GM21390 (cell line): ENCODE measurements at regions not wholly inside any gene's neighbourhood (a gene's known extent, or its start where the extent isn't known, plus 50 kb on each side); places are given as distances from the start of the nearest gene placed in this dataset.

Experiments
- ATAC-seq: cut with Tn5 transposase; IDR thresholded peaks from one replicate; pipeline ENCODE4 v1.9.1; 2021; ENCODE audit not compliant: unreplicated experiment

DNA sequence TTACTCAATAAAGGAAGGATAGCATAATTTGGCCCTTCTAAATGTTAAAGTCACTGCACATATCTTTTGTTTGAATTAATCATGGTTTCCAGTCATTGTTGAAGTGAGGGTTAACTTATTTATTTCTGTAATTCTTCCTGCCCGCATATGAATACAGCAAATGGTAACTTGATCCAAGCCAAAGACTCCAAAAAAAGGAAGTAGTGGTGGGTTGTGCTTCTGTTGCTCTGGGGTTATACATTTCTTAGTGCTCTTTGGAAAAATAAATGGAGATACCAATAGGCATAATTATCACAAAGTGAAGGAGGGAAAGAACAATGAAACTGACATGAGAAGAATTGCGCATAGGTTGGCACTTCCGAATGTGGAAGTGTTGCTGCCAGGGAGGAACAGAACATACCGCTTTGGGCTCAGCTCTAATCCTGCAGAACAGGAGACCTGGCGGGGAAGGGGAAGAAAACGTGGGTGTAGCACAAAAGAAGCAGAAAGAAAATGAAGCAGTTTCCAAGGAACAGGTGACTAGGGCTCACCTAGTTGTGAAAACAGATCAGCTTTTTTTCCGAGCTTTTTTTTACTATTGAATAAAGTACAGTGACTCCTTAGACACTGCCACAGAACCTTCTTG, 69.7 kb upstream of the TAF11L2 start:
- ATAC-seq, result no peak

GRCh38 chr5:17429353-17429752, 68.7 kb upstream of the TAF11L2 start:
- ATAC-seq, result no peak

GRCh38 chr5:17430241-17430640, 67.8 kb upstream of the TAF11L2 start:
- no peak for ATAC-seq

- no peak for ATAC-seq
Observed at GRCh38 chr5:17431272-17432050, 66.6 kb upstream of the TAF11L2 start.

GRCh38 chr5:17432569-17432968, 65.5 kb upstream of the TAF11L2 start:
- no peak for ATAC-seq

DNA sequence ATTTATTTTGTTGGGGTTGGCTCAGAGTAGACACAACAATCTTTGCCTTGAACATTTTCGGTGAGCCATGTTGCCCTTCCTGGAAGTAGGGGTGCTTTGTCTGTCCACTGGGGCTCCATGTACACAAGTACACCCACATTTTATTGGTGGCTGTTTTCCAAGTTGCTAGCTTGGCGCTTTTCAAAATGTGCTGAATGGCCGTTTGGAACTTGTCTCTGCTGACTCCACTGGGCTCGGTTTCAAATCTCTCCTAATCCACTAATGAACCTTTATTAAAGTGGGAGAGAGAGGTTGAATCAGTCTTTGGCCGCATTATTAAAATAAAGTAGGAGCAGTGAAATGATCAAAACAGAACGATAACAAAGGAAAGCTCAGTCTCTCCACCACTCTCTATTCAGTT, 64.6 kb upstream of the TAF11L2 start:
- no peak for ATAC-seq

GRCh38 chr5:17434982-17435381, 63.0 kb upstream of the TAF11L2 start:
- peak; percentile 72 for ATAC-seq

GRCh38 chr5:17436350-17436749, 61.7 kb upstream of the TAF11L2 start:
- ATAC-seq, result peak; percentile 35

- peak; percentile 77 for ATAC-seq
Observed at GRCh38 chr5:17436761-17437221, 61.2 kb upstream of the TAF11L2 start.

- ATAC-seq, result no peak
Observed at GRCh38 chr5:17438027-17438426, 60.0 kb upstream of the TAF11L2 start.

- ATAC-seq, result no peak
Observed at GRCh38 chr5:17439956-17440355, 58.1 kb upstream of the TAF11L2 start.

DNA sequence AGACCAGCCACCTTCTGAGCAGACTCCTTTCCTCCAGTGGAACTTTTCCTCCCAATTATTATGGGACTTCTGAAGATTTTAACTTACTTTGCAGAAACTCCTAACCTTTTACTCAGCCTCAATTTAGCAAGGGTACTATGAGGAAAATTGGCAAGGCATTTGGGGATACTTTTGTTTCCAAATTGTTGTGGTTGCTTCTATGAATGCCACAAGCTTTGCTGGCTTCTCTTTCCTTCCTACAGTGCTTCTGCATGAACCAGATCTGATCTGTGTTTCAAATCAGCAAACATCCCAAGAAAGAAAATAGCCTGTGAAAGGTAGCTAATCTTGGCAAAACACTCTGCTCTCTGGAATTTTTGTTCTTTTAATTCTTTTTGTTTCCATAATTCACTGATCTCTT, 57.3 kb upstream of the TAF11L2 start:
- ATAC-seq, result no peak

GRCh38 chr5:17441351-17441750, 56.7 kb upstream of the TAF11L2 start:
- no peak for ATAC-seq

DNA sequence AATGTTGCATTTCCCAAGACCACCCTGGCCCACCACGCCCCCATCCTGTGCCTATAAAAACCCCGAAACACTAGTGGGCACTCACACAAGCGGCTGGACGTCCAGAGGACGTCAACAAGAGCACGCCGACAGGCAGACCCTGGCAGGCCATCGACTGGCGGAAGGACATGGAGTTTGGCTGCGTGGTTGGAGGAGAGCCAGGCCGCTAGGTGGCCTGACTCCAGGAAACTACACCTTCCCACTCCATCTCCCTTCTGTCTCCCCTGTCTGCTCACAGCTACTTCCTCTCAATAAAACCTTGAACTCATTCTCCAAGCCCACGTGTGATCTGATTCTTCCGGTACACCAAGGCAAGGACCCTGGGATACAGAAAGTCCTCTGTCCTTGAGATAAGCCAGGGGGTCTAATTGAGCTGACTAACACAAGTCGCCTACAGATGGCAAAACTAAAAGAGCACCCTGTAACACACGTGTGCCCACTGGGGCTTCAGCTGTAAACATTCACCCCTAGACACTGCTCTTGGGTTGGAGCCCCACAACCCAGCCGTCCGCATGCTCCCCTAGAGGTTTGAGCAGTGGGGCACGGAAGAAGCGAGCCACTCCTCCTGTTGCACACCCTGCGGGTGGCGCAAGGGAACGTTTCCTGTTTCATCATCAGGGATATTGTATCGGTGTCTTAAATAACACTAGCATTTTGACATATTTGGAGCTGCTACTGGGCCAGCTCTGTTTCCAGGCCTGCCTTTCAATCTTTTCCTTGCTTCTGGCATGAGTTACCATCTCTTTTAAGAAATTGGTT, 54.5 kb upstream of the TAF11L2 start:
- no peak for ATAC-seq

DNA sequence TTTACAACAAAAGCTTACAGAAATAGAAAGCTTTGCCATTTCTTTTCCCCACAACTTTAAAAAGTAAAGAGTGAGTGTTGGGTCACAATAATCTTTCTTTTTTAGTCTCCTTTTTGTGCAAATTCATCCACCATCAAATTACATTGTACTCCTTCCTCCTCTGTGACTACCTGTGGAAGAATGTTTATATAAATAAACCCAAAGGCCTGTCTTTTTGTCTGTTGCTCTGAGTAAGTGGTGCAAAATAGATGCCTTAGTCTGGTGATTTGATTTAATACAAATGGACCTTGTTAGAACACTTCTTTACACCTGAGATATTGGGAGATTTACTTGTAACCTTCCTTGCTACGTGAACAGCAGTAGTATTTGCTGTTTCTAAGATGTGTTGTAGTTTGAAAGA, 53.5 kb upstream of the TAF11L2 start:
- no peak for ATAC-seq

DNA sequence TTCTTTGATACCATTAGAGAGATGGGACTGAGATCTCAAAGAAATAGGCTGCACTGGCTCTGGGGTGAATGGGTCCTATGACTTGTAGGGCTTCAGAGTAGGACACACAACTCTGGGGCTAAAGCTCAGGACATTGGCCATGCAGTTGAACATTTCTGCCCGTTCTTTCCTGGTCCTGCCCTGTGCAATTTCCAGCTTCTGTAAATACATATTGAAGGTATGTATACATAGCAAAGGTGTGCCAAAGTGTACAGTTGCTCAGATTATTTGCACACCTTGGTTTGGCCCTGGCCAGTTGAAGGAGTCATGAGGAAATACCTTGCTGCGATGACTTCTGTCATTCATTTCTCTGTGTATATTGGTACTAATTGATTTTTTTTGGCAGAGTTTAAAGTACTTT, 52.8 kb upstream of the TAF11L2 start:
- no peak for ATAC-seq
